Kidney (tissue), 13 donors: ENCODE measurements at regions not wholly inside any gene's neighbourhood (a gene's known extent, or its start where the extent isn't known, plus 50 kb on each side); places are given as distances from the start of the nearest gene placed in this dataset.

Experiments
- DNase-seq, 5 donors: peaks; one replicate each; pipeline ENCODE4 v3.0.0-alpha.2; 2013 to 2020
- FAIRE-seq: peaks from 2 replicates; lab custom pipeline; 2012; peaks lifted over from hg19 to GRCh38; lab: Jason Lieb, UNC
- H3K27ac ChIP-seq, 2 donors: one replicate each; pipeline ENCODE4 v1.7.0; 2013; ENCODE audit warnings: low read depth in 2 of 2, low read length in 2 of 2, inconsistent platforms in 1 of 2
- H3K27me3 ChIP-seq: one replicate; pipeline ENCODE4 v1.7.1; 2013; ENCODE audit warnings: low read length, inconsistent platforms; ENCODE audit not compliant: control insufficient read depth, insufficient read depth
- H3K36me3 ChIP-seq, 3 donors: one replicate each; pipeline versions ENCODE4 v1.7.0 to v1.7.1; 2013; ENCODE audit warnings: low read length in 3 of 3, control low read depth in 1 of 3, inconsistent platforms in 1 of 3; ENCODE audit not compliant: insufficient read depth in 3 of 3, control insufficient read depth in 2 of 3
- H3K4me1 ChIP-seq, 3 donors: one replicate each; pipeline versions ENCODE4 v1.7.0 to v1.7.1; 2013; ENCODE audit warnings: low read length in 3 of 3, inconsistent platforms in 1 of 3, low read depth in 1 of 3; ENCODE audit not compliant: control insufficient read depth in 2 of 3, insufficient read depth in 2 of 3
- H3K4me3 ChIP-seq, 3 donors: one replicate each; pipeline versions ENCODE4 v1.7.0 to v1.8.1; 2013; ENCODE audit warnings: low read length in 3 of 3, control low read depth in 1 of 3, inconsistent platforms in 1 of 3
- H3K9ac ChIP-seq, 3 donors: one replicate each; pipeline versions ENCODE4 v1.7.0 to v1.7.1; 2013; ENCODE audit warnings: low read length in 3 of 3, control low read depth in 1 of 3, inconsistent platforms in 1 of 3
- H3K9me3 ChIP-seq, 3 donors: one replicate each; pipeline versions ENCODE4 v1.7.0 to v1.7.1; 2013; ENCODE audit warnings: low read length in 3 of 3, control low read depth in 1 of 3, inconsistent platforms in 1 of 3; ENCODE audit not compliant: control insufficient read depth in 2 of 3, insufficient read depth in 1 of 3
- CTCF ChIP-seq: IDR thresholded peaks from 3 replicates; pipeline ENCODE4 v1.5.1; 2012; ENCODE audit warnings: mild to moderate bottlenecking, moderate library complexity, borderline replicate concordance; ENCODE audit not compliant: insufficient read depth; ENCODE audit errors: extremely low read depth
- intact Hi-C: fragments of 100-400 bp; cut with DNase I; formaldehyde crosslinking; loops from one replicate; pipeline ENCODE4 v1.11.1; 2022
- donor health status: control.
- donor health status: control.
- donor health status: control.
- donor health status: control.
- donor health status: control.
- donor health status: DM: yes; HTN: yes; CAD: no.
- donor health status: Normal renal cell carcinoma (clear cell type).

- H3K4me3 ChIP-seq, result no peak overlapping the region
- no peak overlapping the region for H3K27ac ChIP-seq
- intact Hi-C loops, result no loop called here
- TF ChIP-seq CTCF, result no peak
- H3K27me3 ChIP-seq, result no peaks in the 10 kb centered on the region
- H3K9me3 ChIP-seq, result no peaks in the 10 kb centered on the region
- FAIRE-seq (no peak), DNase-seq (no peak)
- H3K4me1 ChIP-seq, result no peaks in the 10 kb centered on the region
- no peaks in the 10 kb centered on the region for H3K36me3 ChIP-seq
- no peak overlapping the region for H3K9ac ChIP-seq
Measured at GRCh38 chr18:45497595-45498286, 117.5 kb upstream of the SLC14A2 start.

- Histone ChIP-seq H3K36me3 (no peaks in the 10 kb centered on the region), H3K27ac (no peak overlapping the region), H3K9me3 (no peaks in the 10 kb centered on the region), H3K4me1 (no peaks in the 10 kb centered on the region), H3K27me3 (no peaks in the 10 kb centered on the region), H3K9ac (no peak overlapping the region), H3K4me3 (no peak overlapping the region)
- no peak for DNase-seq
- FAIRE-seq, result no peak
- intact Hi-C loops, result no loop called here
- no peak for TF ChIP-seq CTCF
Measured at GRCh38 chr18:45498287-45498658, 117.0 kb upstream of the SLC14A2 start.

- Histone ChIP-seq H3K27ac (peak overlapping the region in 1 of 2 donors; percentile 20), H3K4me1 (no peaks in the 10 kb centered on the region), H3K9ac (no peak overlapping the region), H3K9me3 (no peaks in the 10 kb centered on the region), H3K27me3 (no peaks in the 10 kb centered on the region), H3K4me3 (no peak overlapping the region), H3K36me3 (no peaks in the 10 kb centered on the region)
- no peak for TF ChIP-seq CTCF
- DNase-seq (peak in 2 of 5 donors; percentile 51 to 81), FAIRE-seq (no peak)
- intact Hi-C loops, result no loop called here
Measured at GRCh38 chr18:45503990-45504389, 111.3 kb upstream of the SLC14A2 start.
